ENCODE measurements at regions not wholly inside any gene's neighbourhood (a gene's known extent, or its start where the extent isn't known, plus 50 kb on each side); places are given as distances from the start of the nearest gene placed in this dataset.

DNA sequence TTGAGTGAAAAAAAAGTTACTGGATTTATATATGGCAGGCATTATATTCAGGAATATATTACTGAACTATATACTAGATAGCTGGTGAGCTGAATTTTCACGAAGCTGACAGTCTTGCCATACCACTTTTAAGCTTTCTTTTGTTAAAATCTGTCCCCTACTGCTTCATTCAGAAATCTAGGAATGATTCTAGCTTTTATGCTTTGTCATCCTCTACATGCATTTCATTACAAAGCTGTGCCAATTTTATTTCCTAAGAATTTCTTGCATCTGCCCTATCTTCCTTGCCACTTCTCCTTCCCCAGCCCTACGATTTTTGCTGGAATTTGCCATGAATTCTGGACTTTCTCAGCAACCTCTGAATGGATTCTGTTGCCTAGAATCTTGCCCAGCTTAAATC is 158.5 kb upstream of the ADGRB3 start:
- no peaks in the 10 kb centered on the region for H3K27me3 Mint-ChIP-seq (ENCODE audit: low read depth)
- no peaks in the 10 kb centered on the region for H3K9me3 Mint-ChIP-seq
- no peak overlapping the region for H3K4me3 Mint-ChIP-seq
- H3K27ac Mint-ChIP-seq = no peak overlapping the region
- H3K36me3 Mint-ChIP-seq (ENCODE audit: low read depth) = no peaks in the 10 kb centered on the region
- peaks cover 5% of the 10 kb centered on the region for H3K4me1 Mint-ChIP-seq
- TF ChIP-seq, protein P1, sequence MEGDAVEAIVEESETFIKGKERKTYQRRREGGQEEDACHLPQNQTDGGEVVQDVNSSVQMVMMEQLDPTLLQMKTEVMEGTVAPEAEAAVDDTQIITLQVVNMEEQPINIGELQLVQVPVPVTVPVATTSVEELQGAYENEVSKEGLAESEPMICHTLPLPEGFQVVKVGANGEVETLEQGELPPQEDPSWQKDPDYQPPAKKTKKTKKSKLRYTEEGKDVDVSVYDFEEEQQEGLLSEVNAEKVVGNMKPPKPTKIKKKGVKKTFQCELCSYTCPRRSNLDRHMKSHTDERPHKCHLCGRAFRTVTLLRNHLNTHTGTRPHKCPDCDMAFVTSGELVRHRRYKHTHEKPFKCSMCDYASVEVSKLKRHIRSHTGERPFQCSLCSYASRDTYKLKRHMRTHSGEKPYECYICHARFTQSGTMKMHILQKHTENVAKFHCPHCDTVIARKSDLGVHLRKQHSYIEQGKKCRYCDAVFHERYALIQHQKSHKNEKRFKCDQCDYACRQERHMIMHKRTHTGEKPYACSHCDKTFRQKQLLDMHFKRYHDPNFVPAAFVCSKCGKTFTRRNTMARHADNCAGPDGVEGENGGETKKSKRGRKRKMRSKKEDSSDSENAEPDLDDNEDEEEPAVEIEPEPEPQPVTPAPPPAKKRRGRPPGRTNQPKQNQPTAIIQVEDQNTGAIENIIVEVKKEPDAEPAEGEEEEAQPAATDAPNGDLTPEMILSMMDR (IDR thresholded peaks at IDR 0.05; ENCODE audit: unreplicated experiment in 3 of 3) = no peak

DNA sequence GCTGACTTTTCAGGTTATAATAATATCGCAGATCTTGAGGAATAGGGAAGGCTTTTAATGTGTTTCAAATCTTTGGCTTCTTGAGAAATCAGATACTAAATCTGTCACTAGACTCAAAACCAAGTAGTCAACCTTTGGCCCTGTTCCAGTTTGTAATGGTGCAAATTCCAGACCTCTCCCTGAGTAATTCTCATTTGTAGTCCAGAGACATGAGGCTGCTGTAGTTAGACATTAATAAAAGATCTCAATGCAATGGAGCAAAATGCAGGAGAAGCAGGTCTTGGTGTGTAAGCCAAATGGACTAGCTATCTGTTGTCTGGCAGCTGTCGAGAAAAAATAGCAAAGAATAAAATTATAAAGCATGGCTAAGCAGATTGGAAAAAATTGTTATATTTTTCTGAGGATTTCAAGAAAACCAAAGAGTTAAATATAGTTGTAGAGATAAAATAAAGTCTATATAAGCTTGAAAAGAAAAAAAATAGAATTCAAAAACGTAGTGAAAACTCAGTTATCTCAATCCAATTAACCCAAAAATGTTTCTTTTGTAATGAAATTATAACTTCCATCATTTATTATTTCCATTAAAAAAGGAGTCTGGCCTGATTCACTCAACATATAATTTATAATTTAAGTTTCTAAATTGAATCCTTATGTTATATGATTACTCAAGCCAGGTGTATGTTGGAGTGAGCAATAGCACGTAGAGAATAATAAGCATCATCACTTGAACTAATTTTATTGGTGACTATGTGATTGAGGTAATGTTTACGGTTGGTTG is 161.5 kb upstream of the ADGRB3 start:
- H3K4me1 Mint-ChIP-seq = peaks cover 5% of the 10 kb centered on the region
- H3K4me3 Mint-ChIP-seq = no peak overlapping the region
- TF ChIP-seq, protein P1 (IDR thresholded peaks at IDR 0.05; ENCODE audit: unreplicated experiment in 3 of 3) = no peak
- H3K27me3 Mint-ChIP-seq (ENCODE audit: low read depth) = no peaks in the 10 kb centered on the region
- peak overlapping the region; percentile 70 to 85 (median 75) for H3K27ac Mint-ChIP-seq
- H3K9me3 Mint-ChIP-seq = no peaks in the 10 kb centered on the region
- H3K36me3 Mint-ChIP-seq (ENCODE audit: low read depth) = no peaks in the 10 kb centered on the region

DNA sequence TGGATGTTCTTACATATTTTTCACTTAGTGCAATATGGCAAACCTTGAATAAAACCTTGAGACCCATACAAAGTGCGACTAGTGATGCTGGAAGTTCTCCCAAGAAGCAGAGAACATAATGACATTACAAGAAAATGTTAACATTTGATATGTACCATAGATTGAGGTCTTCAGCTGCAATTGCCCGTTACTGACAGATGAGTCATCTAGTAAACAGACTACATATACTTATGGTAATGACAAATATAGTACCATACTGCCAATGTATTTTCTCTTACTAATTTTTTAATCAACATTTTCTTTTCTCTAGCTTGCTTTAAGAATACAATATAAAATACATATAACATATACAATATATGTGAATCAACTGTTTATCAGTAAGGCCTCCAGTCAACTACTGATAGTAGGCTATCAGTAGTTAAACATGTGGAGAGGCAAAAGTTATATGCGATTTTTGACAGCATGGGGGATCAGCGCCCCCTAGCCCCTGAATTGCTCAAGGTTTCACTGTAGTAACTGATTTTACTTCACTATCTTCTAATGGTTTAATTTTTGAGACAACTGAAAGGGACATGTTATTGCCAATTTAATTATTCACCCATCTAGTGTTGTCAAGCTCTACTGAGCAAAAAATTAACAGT is 166.7 kb upstream of the ADGRB3 start:
- Mint-ChIP-seq H3K4me1 (peaks cover under 1% of the 10 kb centered on the region), H3K36me3 (ENCODE audit: low read depth) (no peaks in the 10 kb centered on the region), H3K9me3 (no peaks in the 10 kb centered on the region), H3K27ac (no peak overlapping the region), H3K4me3 (no peak overlapping the region), H3K27me3 (ENCODE audit: low read depth) (no peaks in the 10 kb centered on the region)
- TF ChIP-seq, protein P1 (IDR thresholded peaks at IDR 0.05; ENCODE audit: unreplicated experiment in 3 of 3) = peak in 1 of 3 experiments; percentile 34

DNA sequence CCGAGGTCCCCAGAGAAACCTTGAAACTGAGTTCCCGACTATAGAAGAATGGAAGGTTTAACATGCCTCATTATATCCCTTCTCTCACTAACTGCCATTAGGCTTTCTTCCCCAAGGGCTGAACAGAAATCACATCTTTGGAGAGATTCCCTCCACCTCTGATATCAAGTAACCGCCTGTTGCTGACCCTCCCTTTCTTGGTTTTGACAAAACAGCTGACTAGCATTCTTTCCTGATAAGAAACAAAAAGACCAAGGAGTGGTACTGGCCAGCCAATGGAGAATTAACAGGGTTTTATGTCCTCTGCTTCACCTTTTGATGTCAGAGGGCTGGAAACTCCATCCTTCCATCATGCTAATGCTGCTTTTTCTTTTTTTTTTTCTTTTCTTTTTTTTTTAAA is 176.6 kb upstream of the ADGRB3 start:
- TF ChIP-seq, protein P1 (IDR thresholded peaks at IDR 0.05; ENCODE audit: unreplicated experiment in 3 of 3) = no peak

DNA sequence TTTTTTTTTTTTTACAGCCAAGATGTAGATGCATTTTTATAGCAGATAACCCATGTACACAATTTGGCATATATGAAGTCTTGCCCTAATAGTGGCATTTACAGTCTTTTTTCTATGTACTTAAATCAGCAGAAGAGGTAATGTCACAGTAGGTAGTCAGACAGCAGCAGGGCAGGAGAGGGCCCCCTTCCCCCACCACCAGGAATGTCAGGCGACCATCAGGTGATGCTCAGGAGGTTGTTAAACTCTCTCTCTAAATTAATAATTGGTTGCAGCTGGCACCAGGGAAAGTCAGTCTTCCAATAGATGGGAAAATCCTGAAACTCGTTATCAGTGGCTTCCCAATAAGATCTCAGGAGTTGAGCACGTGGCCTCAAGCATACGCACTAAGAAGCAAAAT is 188.0 kb upstream of the ADGRB3 start:
- TF ChIP-seq, protein P1 (IDR thresholded peaks at IDR 0.05; ENCODE audit: unreplicated experiment in 3 of 3) = no peak

More for the DNA sequence above, 176.6 kb upstream of the ADGRB3 start:
- peaks cover 18% of the 10 kb centered on the region for H3K9me3 Mint-ChIP-seq
- no peak overlapping the region for H3K27ac Mint-ChIP-seq
- H3K36me3 Mint-ChIP-seq (ENCODE audit: low read depth) = no peaks in the 10 kb centered on the region
- H3K4me3 Mint-ChIP-seq = no peak overlapping the region
- H3K27me3 Mint-ChIP-seq (ENCODE audit: low read depth) = no peaks in the 10 kb centered on the region
- H3K4me1 Mint-ChIP-seq = no peaks in the 10 kb centered on the region

More for the DNA sequence above, 188.0 kb upstream of the ADGRB3 start:
- Mint-ChIP-seq H3K4me3 (no peak overlapping the region), H3K27me3 (ENCODE audit: low read depth) (no peaks in the 10 kb centered on the region), H3K4me1 (no peaks in the 10 kb centered on the region), H3K9me3 (peaks cover 9% of the 10 kb centered on the region), H3K36me3 (ENCODE audit: low read depth) (no peaks in the 10 kb centered on the region), H3K27ac (no peak overlapping the region)

Measured in nephron (organoid).